ENCODE measurements at regions not wholly inside any gene's neighbourhood (a gene's known extent, or its start where the extent isn't known, plus 50 kb on each side); places are given as distances from the start of the nearest gene placed in this dataset.
A peak's percentile ranks its signal among the peaks of the same experiment; 100 is the strongest.
"Not testable (repeated sequence)": the region's sequence is repeated elsewhere in the genome, so short reads cannot be mapped to it uniquely, and the experiment has no call there.

GRCh38 chr2:95728878-95729596, 137.2 kb downstream of the TRIM43 start:
- DNase-seq: peak; percentile 84

- no peak for DNase-seq
Observed at GRCh38 chr2:95729597-95729955, 137.8 kb downstream of the TRIM43 start.

GRCh38 chr2:95730813-95731212, 139.0 kb downstream of the TRIM43 start:
- DNase-seq: no peak

- DNase-seq: no peak
Observed at GRCh38 chr2:95734976-95735890, 143.4 kb downstream of the TRIM43 start.

GRCh38 chr2:95738301-95738700, 146.5 kb downstream of the TRIM43 start:
- DNase-seq: no peak

- DNase-seq: not testable (repeated sequence)
Observed at GRCh38 chr2:95752126-95752525, 160.3 kb downstream of the TRIM43 start.

GRCh38 chr2:95753812-95754211, 162.0 kb downstream of the TRIM43 start:
- not testable (repeated sequence) for DNase-seq

GRCh38 chr2:95754213-95754612, 162.4 kb downstream of the TRIM43 start:
- not testable (repeated sequence) for DNase-seq

GRCh38 chr2:95754819-95755563, 163.2 kb downstream of the TRIM43 start:
- not testable (repeated sequence) for DNase-seq

- not testable (repeated sequence) for DNase-seq
Observed at GRCh38 chr2:95755956-95756669, 164.3 kb downstream of the TRIM43 start.

GRCh38 chr2:95757988-95758387, 166.2 kb downstream of the TRIM43 start:
- DNase-seq: no peak

GRCh38 chr2:95759481-95760246, 167.9 kb downstream of the TRIM43 start:
- DNase-seq: no peak

- peak; percentile 85 for DNase-seq
Observed at GRCh38 chr2:95760806-95761525, 169.2 kb downstream of the TRIM43 start.

GRCh38 chr2:95761556-95761955, 169.8 kb downstream of the TRIM43 start:
- DNase-seq: no peak

- not testable (repeated sequence) for DNase-seq
Observed at GRCh38 chr2:95762023-95763021, 170.5 kb downstream of the TRIM43 start.

- DNase-seq: not testable (repeated sequence)
Observed at GRCh38 chr2:95763074-95763473, 171.3 kb downstream of the TRIM43 start.

GRCh38 chr2:95764966-95765365, 173.2 kb downstream of the TRIM43 start:
- not testable (repeated sequence) for DNase-seq

GRCh38 chr2:95765925-95766910, 174.4 kb downstream of the TRIM43 start:
- not testable (repeated sequence) for DNase-seq

Data from fibroblast of skin of right quadriceps (primary cell).